Effector memory CD4-positive, alpha-beta T cell (primary cell): ENCODE measurements at regions not wholly inside any gene's neighbourhood (a gene's known extent, or its start where the extent isn't known, plus 50 kb on each side); places are given as distances from the start of the nearest gene placed in this dataset.

ENCODE experiments used
- DNase-seq, 3 donors: peaks; one replicate each; pipeline ENCODE4 v3.0.0-alpha.2; 2020
- H3K27ac ChIP-seq: 2 replicates; pipeline ENCODE4 v1.7.0; 2013; ENCODE audit warnings: mild to moderate bottlenecking, low read length, moderate library complexity; ENCODE audit not compliant: insufficient read depth, poor library complexity, severe bottlenecking
- H3K27me3 ChIP-seq: replicated peaks from 2 replicates; pipeline ENCODE4 v1.7.0; 2013; ENCODE audit warnings: mild to moderate bottlenecking, low read length; ENCODE audit not compliant: insufficient read depth, control insufficient read depth, poor library complexity, severe bottlenecking
- H3K36me3 ChIP-seq: 2 replicates; pipeline ENCODE4 v1.7.0; 2013; ENCODE audit warnings: mild to moderate bottlenecking, low read length, moderate library complexity; ENCODE audit not compliant: control insufficient read depth, insufficient read depth
- H3K4me1 ChIP-seq: 2 replicates; pipeline ENCODE4 v1.7.0; 2013; ENCODE audit warnings: low read length, mild to moderate bottlenecking; ENCODE audit not compliant: control insufficient read depth, insufficient read depth, poor library complexity, severe bottlenecking
- H3K4me3 ChIP-seq: 2 replicates; pipeline ENCODE4 v1.7.0; 2013; ENCODE audit warnings: low read length, low read depth, mild to moderate bottlenecking; ENCODE audit not compliant: insufficient read depth, poor library complexity, severe bottlenecking
- H3K9me3 ChIP-seq: 2 replicates; pipeline ENCODE4 v1.7.0; 2013; ENCODE audit warnings: mild to moderate bottlenecking, low read length, moderate library complexity; ENCODE audit not compliant: control insufficient read depth

DNA sequence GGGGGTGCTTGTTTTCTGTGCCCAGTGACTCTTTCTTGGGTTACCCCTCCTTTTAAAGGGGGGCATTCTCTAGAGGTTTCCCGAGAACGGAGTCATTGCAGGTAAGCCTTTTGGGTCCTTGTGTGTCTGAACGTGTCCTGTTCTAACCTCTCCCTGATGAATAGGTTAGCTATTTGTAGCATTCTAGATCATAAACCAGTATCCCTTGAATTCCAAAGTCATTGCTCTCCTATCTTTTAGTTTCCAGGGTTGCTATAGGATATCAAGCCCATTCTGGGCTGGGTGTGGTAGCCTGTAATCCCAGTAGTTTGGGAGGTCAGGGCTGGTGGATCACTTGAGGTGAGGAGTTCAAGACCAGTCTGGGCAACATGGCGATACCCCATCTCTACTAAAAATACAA lies 65.9 kb upstream of the YWHAQ start:
- peaks cover 2% of the 10 kb centered on the region for H3K4me1 ChIP-seq
- no peak overlapping the region for H3K27ac ChIP-seq
- H3K4me3 ChIP-seq: no peak overlapping the region
- no peak for DNase-seq
- no peaks in the 10 kb centered on the region for H3K36me3 ChIP-seq
- no peaks in the 10 kb centered on the region for H3K9me3 ChIP-seq
- no peaks in the 10 kb centered on the region for H3K27me3 ChIP-seq

DNA sequence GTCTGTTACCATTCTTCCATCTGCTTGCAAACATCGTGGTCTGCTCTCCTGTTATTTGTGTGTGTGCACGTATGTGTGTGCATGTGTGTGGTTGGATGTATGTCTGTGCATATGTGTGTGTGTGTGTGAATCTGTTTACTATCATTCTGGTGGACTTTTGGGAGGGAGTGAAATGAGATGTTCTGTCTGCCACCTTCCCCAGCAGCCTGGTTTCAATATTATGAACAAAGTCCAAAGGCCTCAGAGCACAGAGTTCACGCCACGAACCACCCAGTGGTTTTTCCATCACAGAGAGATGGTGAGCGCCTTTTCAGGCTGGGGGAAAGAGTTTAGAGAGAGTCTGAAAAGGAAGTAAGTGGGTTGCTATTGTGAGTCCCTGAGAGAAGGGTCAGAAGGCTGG lies 67.1 kb upstream of the YWHAQ start:
- Histone ChIP-seq H3K27me3 (no peaks in the 10 kb centered on the region), H3K4me3 (no peak overlapping the region), H3K4me1 (peaks cover 11% of the 10 kb centered on the region), H3K36me3 (no peaks in the 10 kb centered on the region), H3K9me3 (no peaks in the 10 kb centered on the region), H3K27ac (no peak overlapping the region)
- no peak for DNase-seq

DNA sequence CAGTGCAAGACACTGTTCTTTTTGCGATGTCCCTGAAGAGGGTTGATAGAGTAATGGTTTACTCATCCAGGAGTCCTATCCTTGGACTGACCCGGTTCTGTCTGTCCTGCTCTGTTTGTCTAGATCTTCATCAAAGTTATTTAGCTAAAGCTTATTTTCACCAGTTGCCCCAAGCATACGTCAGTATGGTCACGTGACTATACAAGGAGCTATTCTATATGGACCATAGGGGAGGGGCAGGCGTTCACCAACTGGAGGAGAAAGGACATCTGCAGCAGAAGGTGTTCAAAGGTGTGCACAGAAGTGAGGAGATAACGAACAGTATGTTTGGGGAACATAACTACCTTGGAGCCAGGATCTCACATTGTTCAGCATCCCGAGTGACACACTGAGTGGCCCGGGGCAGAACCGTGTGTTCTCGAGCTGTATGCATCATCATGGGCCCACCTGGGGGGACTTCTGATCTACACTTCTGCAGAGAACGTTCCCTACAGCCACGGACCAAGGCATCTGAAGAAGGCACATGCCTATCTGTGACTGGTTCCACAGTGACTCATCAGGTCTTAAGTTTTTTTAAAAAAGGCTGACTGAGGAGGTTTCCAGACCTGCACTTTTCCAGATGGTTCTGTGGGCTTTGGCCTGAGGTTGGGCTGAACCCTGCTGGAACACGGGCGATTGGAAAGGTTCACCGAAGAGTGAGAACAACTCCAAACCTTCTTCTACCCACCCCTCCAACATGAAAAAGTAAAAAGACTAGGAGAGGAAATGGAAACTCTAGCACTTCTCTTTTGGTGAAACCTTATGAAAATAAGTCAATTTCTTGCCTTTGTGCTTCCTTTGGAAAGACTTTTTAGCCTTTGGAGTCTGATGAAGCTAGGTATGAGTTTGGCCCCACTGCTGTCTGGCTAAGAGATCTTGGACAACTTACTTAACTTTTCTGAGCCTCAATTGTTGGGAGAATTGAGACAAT lies 68.6 kb upstream of the YWHAQ start:
- Histone ChIP-seq H3K27me3 (no peaks in the 10 kb centered on the region), H3K4me3 (no peak overlapping the region), H3K36me3 (no peaks in the 10 kb centered on the region), H3K4me1 (peaks cover 20% of the 10 kb centered on the region), H3K9me3 (no peaks in the 10 kb centered on the region), H3K27ac (no peak overlapping the region)
- no peak for DNase-seq

DNA sequence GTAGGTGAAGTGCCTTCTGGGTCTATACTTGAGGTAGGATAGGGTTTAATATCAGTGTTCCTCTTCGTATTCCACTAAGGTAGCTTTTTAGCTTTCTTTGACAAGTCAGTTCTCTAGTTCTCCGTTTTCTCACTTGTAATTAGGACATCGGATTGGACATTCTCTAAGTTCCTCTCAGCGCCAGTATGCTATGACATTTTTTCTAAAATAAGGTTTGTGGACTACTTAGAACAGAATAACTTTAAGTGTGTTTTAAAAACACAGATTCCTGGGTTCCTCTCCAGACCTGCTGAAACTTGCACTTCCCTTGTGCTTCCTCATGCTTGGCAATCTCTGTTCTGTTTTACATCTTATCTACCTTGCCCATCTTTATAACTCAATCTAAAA lies 69.3 kb upstream of the YWHAQ start:
- Histone ChIP-seq H3K36me3 (no peaks in the 10 kb centered on the region), H3K4me3 (no peak overlapping the region), H3K27ac (no peak overlapping the region), H3K9me3 (no peaks in the 10 kb centered on the region), H3K27me3 (no peaks in the 10 kb centered on the region), H3K4me1 (peaks cover 20% of the 10 kb centered on the region)
- no peak for DNase-seq

DNA sequence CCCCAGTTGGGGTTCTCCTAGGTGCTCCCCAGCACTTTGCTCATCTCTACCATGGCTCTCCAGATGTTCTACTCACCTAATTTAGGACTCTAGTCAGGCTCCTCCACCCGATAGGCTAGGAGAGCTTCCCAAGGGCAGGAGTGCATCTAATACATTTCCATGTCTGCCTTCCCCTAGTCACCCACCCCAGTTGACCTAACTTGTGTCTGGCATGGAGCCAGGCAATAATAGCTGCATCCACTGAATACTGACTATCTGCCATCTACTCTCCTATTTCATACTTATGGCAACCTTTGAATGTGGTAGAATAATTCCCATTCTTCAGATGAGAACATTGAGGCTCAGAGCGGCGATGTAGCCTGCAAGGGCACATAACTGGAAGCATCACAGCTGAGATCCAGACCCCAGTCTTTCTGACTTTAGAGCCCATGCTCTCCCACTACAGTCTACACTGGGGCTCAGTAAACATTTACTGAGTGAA lies 71.8 kb upstream of the YWHAQ start:
- DNase-seq: no peak
- H3K27ac ChIP-seq: peak overlapping the region; percentile 65
- no peaks in the 10 kb centered on the region for H3K36me3 ChIP-seq
- H3K4me3 ChIP-seq: no peak overlapping the region
- peaks cover 20% of the 10 kb centered on the region for H3K4me1 ChIP-seq
- no peaks in the 10 kb centered on the region for H3K27me3 ChIP-seq
- H3K9me3 ChIP-seq: no peaks in the 10 kb centered on the region

DNA sequence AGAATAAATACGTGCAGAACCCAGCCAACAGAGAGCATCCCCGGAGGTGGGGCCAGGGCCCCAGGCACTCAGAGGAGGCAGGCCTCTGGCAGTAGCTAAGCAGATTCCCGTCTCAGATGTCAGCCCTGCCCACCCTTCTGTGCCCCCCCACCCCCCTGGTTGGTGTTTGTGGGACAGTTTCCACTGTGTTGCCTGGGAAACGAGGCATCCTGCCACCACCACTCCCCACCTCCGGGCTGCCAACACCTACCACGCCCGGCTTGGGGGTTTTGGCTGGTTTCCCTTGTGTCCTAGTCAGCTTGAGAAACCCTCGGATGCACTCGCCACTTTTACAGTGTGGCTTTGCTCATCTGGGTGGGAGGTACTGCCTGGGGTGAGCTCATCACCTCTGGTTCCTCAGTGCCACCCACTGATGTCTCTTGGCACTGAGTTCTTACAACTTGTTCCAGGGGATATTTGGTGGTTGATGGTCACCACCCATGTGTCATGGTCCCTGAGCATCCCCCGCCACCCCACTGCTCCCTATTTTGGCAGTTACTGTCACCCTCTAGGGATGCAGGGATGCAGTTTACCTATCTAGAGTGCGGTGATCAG lies 72.4 kb upstream of the YWHAQ start:
- Histone ChIP-seq H3K27me3 (no peaks in the 10 kb centered on the region), H3K4me3 (no peak overlapping the region), H3K9me3 (no peaks in the 10 kb centered on the region), H3K36me3 (no peaks in the 10 kb centered on the region), H3K4me1 (peaks cover 20% of the 10 kb centered on the region), H3K27ac (peak overlapping the region; percentile 75)
- peak; percentile 83 to 93 (median 92) for DNase-seq

DNA sequence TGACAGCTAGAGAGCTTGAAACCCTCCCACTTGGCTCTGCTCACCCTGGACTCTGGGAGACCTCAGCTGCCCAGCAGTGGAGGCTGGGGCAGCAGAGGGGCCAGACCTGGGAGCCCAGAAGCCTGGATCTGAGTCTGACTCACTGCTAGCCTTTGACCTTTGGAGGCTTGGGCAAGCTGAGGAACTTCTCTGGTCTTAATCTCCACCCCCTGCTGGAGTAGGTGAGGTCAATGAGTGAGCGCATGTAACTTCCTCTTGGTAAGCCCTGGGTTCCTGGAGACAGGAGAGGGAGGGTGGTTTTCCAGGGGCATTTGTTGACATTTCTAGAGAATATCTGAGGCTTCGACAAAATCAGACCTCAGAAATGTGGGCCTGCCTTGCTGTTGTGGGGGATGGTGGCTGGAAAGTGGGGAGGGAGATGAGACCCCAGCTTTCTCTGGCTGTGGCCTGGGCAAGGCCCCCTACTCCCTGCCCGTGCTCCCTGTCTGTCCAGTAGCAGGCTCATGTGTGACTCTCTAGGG lies 73.0 kb upstream of the YWHAQ start:
- Histone ChIP-seq H3K27ac (peak overlapping the region; percentile 75), H3K27me3 (no peaks in the 10 kb centered on the region), H3K9me3 (no peaks in the 10 kb centered on the region), H3K4me3 (no peak overlapping the region), H3K36me3 (no peaks in the 10 kb centered on the region), H3K4me1 (peaks cover 22% of the 10 kb centered on the region)
- no peak for DNase-seq

DNA sequence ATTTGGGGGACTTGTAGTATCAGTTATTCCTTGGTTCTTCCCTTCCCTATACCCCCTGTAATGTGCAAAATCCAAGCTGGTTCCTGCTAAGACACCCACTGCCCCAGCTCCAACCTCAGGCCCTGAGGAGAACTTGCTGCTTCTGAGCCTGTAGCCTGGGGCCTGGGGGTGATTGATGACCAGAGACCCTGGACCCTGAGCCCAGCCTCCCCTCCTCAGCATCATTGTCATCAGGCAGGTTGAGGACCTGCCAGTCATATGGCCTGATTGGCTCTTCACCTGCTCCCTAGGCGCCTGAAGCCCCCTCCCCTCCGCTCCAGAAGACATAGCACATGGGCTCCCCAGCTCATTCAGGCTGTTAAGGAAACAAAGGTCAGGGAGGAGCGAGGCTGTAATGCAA lies 73.8 kb upstream of the YWHAQ start:
- Histone ChIP-seq H3K36me3 (no peaks in the 10 kb centered on the region), H3K27me3 (no peaks in the 10 kb centered on the region), H3K9me3 (no peaks in the 10 kb centered on the region), H3K27ac (no peak overlapping the region), H3K4me1 (peaks cover 29% of the 10 kb centered on the region), H3K4me3 (no peak overlapping the region)
- no peak for DNase-seq

DNA sequence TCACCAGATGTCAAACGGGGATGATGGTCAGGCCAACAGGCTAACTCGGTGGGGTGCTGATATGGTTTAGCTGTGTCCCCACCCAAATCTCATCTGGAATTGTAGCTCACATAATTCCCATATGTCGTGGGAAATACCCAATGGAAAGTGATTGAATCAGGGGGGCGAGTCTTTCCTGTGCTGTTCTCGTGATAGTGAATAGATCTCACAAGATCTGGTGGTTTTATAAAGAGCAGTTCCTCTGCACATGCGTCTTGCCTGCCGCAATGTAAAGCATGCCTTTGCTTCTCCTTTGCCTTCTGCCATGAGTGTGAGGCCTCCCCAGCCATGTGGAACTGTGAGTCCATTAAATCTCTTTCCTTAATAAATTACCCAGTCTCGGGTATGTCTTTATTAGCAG lies 74.4 kb upstream of the YWHAQ start:
- DNase-seq: no peak
- no peak overlapping the region for H3K27ac ChIP-seq
- H3K4me3 ChIP-seq: no peak overlapping the region
- no peaks in the 10 kb centered on the region for H3K27me3 ChIP-seq
- peaks cover 29% of the 10 kb centered on the region for H3K4me1 ChIP-seq
- H3K9me3 ChIP-seq: no peaks in the 10 kb centered on the region
- no peaks in the 10 kb centered on the region for H3K36me3 ChIP-seq

DNA sequence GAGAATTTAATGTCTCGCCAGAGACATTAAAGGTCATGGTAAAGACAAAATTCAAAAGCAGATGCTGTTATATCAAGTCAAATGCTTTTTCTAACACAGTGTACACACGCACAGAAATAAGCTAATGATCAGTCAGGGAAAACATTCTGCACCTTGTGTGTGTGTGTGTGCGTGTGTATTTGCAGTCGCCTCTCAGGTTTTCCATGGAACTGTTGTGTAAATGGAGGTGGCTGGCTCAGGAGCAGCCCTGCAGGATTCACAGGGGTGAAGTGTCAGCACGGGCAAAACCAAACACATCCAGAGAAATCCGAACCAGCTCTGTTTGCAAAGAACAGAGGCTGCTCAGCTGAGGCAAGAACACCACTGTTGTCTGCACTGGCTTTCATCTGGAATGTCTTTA lies 76.2 kb upstream of the YWHAQ start:
- Histone ChIP-seq H3K27me3 (no peaks in the 10 kb centered on the region), H3K4me3 (no peak overlapping the region), H3K4me1 (peaks cover 33% of the 10 kb centered on the region), H3K9me3 (no peaks in the 10 kb centered on the region), H3K36me3 (no peaks in the 10 kb centered on the region), H3K27ac (no peak overlapping the region)
- no peak for DNase-seq
